SK-N-SH (cell line): ENCODE measurements at regions not wholly inside any gene's neighbourhood (a gene's known extent, or its start where the extent isn't known, plus 50 kb on each side); places are given as distances from the start of the nearest gene placed in this dataset.
"Not testable (repeated sequence)": the region's sequence is repeated elsewhere in the genome, so short reads cannot be mapped to it uniquely, and the experiment has no call there.

Experiments used
- CTCF ChIA-PET: fragments of 300-600, 350-600 bp; formaldehyde crosslinking; extraction: SDS; loops from one replicate; lab custom pipeline; 2021; lab: Yijun Ruan, JAX
- POLR2A ChIA-PET: fragments of 350-600 bp; sonication (Branson Sonifier 250); formaldehyde crosslinking; extraction: SDS; loops from one replicate; lab custom pipeline; 2020; ENCODE audit warnings: antibody characterized with exemption, inconsistent platforms; lab: Yijun Ruan, JAX
- DNase-seq: peaks from one replicate; pipeline ENCODE4 v3.0.0; 2012
- H2AFZ ChIP-seq: fragments of 200-600 bp; sonication (generic); 2 replicates; pipeline ENCODE4 v1.8.1; 2016; ENCODE audit warnings: antibody characterized with exemption, mild to moderate bottlenecking, low read depth
- H3F3A ChIP-seq: fragments of 200-600 bp; sonication (generic); replicated peaks from 2 replicates; pipeline ENCODE3; 2016; ENCODE audit warnings: antibody characterized with exemption, mild to moderate bottlenecking; ENCODE audit not compliant: insufficient read depth
- H3K27ac ChIP-seq, 2 experiments: fragments of 200-500 bp in 1 of 2; fragments of 200-600 bp in 1 of 2; sonication (Bioruptor generic) in 1 of 2; sonication (generic), shearing (Covaris generic) in 1 of 2; 2 replicates each; pipeline versions ENCODE4 v1.5.1 to v1.6.1; 2014 to 2016; ENCODE audit warnings: low read depth in 2 of 2, inconsistent platforms in 1 of 2, low read length in 1 of 2, mild to moderate bottlenecking in 1 of 2, mixed read lengths in 1 of 2
- H3K27me3 ChIP-seq: fragments of 200-600 bp; sonication (generic), shearing (Covaris generic); 2 replicates; pipeline ENCODE4 v1.6.1; 2016; ENCODE audit warnings: mixed run types; ENCODE audit not compliant: insufficient read depth
- H3K36me3 ChIP-seq, 2 experiments: fragments of 200-500 bp in 1 of 2; fragments of 200-600 bp in 1 of 2; sonication (Bioruptor generic) in 1 of 2; sonication (generic) in 1 of 2; replicated peaks in 1 of 2; 2 replicates each; pipeline versions ENCODE3 to v1.5.1; 2014 to 2016; ENCODE audit warnings: low read length in 1 of 2, mild to moderate bottlenecking in 1 of 2; ENCODE audit not compliant: insufficient read depth in 2 of 2, control insufficient read depth in 1 of 2
- H3K4me1 ChIP-seq, 2 experiments: fragments of 200-500 bp in 1 of 2; fragments of 200-600 bp in 1 of 2; sonication (Bioruptor generic) in 1 of 2; sonication (generic), shearing (Covaris generic) in 1 of 2; 2 replicates each; pipeline versions ENCODE4 v1.5.1 to v1.6.1; 2014 to 2016; ENCODE audit warnings: low read depth in 1 of 2, low read length in 1 of 2, mixed run types in 1 of 2; ENCODE audit not compliant: insufficient read depth in 2 of 2, control insufficient read depth in 1 of 2
- H3K4me2 ChIP-seq: fragments of 200-600 bp; sonication (generic), shearing (Covaris generic); 2 replicates; pipeline ENCODE4 v1.6.1; 2017; ENCODE audit warnings: mixed run types
- H3K4me3 ChIP-seq, 2 experiments: fragments of 200-500 bp in 1 of 2; fragments of 200-600 bp in 1 of 2; sonication (Bioruptor generic) in 1 of 2; sonication (generic), shearing (Covaris generic) in 1 of 2; 2 replicates each; pipeline versions ENCODE4 v1.5.1 to v1.8.1; 2014 to 2016; ENCODE audit warnings: low read depth in 2 of 2, inconsistent platforms in 1 of 2, low read length in 1 of 2, mild to moderate bottlenecking in 1 of 2, mixed read lengths in 1 of 2, moderate library complexity in 1 of 2
- H3K79me2 ChIP-seq: fragments of 200-600 bp; sonication (generic); 2 replicates; pipeline ENCODE4 v1.8.1; 2017; ENCODE audit warnings: mild to moderate bottlenecking; ENCODE audit not compliant: insufficient read depth
- H3K9ac ChIP-seq: fragments of 200-600 bp; sonication (generic); 2 replicates; pipeline ENCODE4 v1.6.1; 2017; ENCODE audit warnings: mixed run types
- H3K9me2 ChIP-seq: fragments of 200-600 bp; sonication (generic); 2 replicates; pipeline ENCODE4 v1.6.1; 2017; ENCODE audit warnings: mixed run types
- H3K9me3 ChIP-seq: fragments of 200-600 bp; sonication (generic); 2 replicates; pipeline ENCODE4 v1.6.1; 2017; ENCODE audit warnings: mixed run types, mild to moderate bottlenecking, moderate library complexity
- H4K20me1 ChIP-seq: fragments of 200-600 bp; sonication (generic); 2 replicates; pipeline ENCODE4 v1.6.1; 2017; ENCODE audit warnings: mild to moderate bottlenecking, mixed run types; ENCODE audit not compliant: insufficient read depth
- EP300 ChIP-seq, 2 experiments: IDR thresholded peaks; 2 replicates each; pipeline versions ENCODE4 v1.4.0 to v1.6.1; 2012; ENCODE audit warnings: borderline replicate concordance in 1 of 2, low read depth in 1 of 2, low read length in 1 of 2
- EZH2phosphoT487 ChIP-seq: fragments of 200-600 bp; sonication (generic); IDR thresholded peaks from 2 replicates; pipeline ENCODE4 v1.6.1; 2017; ENCODE audit warnings: low read depth, mixed run types, mild to moderate bottlenecking, antibody characterized with exemption, moderate library complexity, borderline replicate concordance
- FOSL2 ChIP-seq: IDR thresholded peaks from 2 replicates; pipeline ENCODE4 v1.4.0; 2012; ENCODE audit warnings: low read depth, mild to moderate bottlenecking, moderate library complexity, borderline replicate concordance
- GATA2 ChIP-seq: sonication (generic); formaldehyde crosslinking; IDR thresholded peaks from 2 replicates; pipeline ENCODE4 v1.5.0; 2020; ENCODE audit warnings: mild to moderate bottlenecking, missing genetic modification reagents
- IRF3 ChIP-seq: fragments of 150-350 bp; IDR thresholded peaks from 2 replicates; pipeline ENCODE4 v1.6.1; 2016; ENCODE audit warnings: mild to moderate bottlenecking, low read depth, low read length
- JUND ChIP-seq: IDR thresholded peaks from 2 replicates; pipeline ENCODE4 v1.4.0; 2012
- MEF2A ChIP-seq: IDR thresholded peaks from 2 replicates; pipeline ENCODE4 v1.4.0; 2012; ENCODE audit warnings: low read depth, borderline replicate concordance
- POLR2AphosphoS5 ChIP-seq: IDR thresholded peaks from 2 replicates; pipeline ENCODE4 v1.6.1; 2012; ENCODE audit warnings: low read depth, low read length
- RAD21 ChIP-seq: IDR thresholded peaks from 2 replicates; pipeline ENCODE4 v1.6.1; 2012; ENCODE audit warnings: mild to moderate bottlenecking, low read length
- RCOR1 ChIP-seq: fragments of 150-350 bp; IDR thresholded peaks from 2 replicates; pipeline ENCODE4 v1.6.1; 2017; ENCODE audit warnings: antibody characterized with exemption, low read length
- SIN3A ChIP-seq: IDR thresholded peaks from 2 replicates; pipeline ENCODE4 v1.6.1; 2012; ENCODE audit warnings: low read depth, mild to moderate bottlenecking, low read length, moderate library complexity, borderline replicate concordance
- TCF12 ChIP-seq: IDR thresholded peaks from 2 replicates; pipeline ENCODE4 v1.4.0; 2012
- TEAD4 ChIP-seq: IDR thresholded peaks from 2 replicates; pipeline ENCODE4 v1.4.0; 2012; ENCODE audit warnings: mild to moderate bottlenecking, borderline replicate concordance; ENCODE audit not compliant: insufficient read depth
- USF2 ChIP-seq: fragments of 150-350 bp; IDR thresholded peaks from 2 replicates; pipeline ENCODE4 v1.6.1; 2017; ENCODE audit warnings: antibody characterized with exemption, low read length, low read depth, borderline replicate concordance
- YY1 ChIP-seq: IDR thresholded peaks from 2 replicates; pipeline ENCODE4 v1.4.0; 2012; ENCODE audit warnings: low read depth, mild to moderate bottlenecking
- WGBS: methylation state at CpG from one replicate; pipeline ENCODE4 v1.1.6; 2017; ENCODE audit warnings: low lambda C conversion rate; 5-methylcytosine and 5-hydroxymethylcytosine counted together

GRCh38 chr20:47980336-47981177, 195.3 kb upstream of the SULF2 start:
- Histone ChIP-seq H3K9me2 (no peaks in the 10 kb centered on the region), H3K79me2 (no peaks in the 10 kb centered on the region), H4K20me1 (no peaks in the 10 kb centered on the region), H3K4me2 (no peak overlapping the region), H3K36me3 (no peaks in the 10 kb centered on the region), H3K4me1 (peaks cover 0 to 20% of the 10 kb centered on the region in 2 experiments; a peak in 1 of 4 replicates), H3K27me3 (no peaks in the 10 kb centered on the region), H3K4me3 (no peak overlapping the region), H3F3A (no peaks in the 10 kb centered on the region), H3K27ac (no peak overlapping the region), H3K9ac (no peak overlapping the region), H3K9me3 (no peaks in the 10 kb centered on the region), H2AFZ (no peak overlapping the region)
- no peak for TF ChIP-seq GATA2 (CRISPR knock-in tag)
- no peak for TF ChIP-seq EP300 (IDR thresholded peaks at IDR 0.05; ENCODE audit: borderline replicate concordance in 1 of 2, low read depth in 1 of 2, low read length in 1 of 2)
- no peak for TF ChIP-seq MEF2A
- TF ChIP-seq POLR2AphosphoS5, result no peak
- TF ChIP-seq USF2, result no peak
- TF ChIP-seq FOSL2, result no peak
- no peak for TF ChIP-seq EZH2phosphoT487
- TF ChIP-seq TCF12, result no peak
- TF ChIP-seq RAD21, result no peak
- TF ChIP-seq RCOR1, result no peak
- no peak for TF ChIP-seq YY1
- TF ChIP-seq SIN3A, result no peak
- TF ChIP-seq IRF3, result no peak
- no peak for TF ChIP-seq TEAD4
- no peak for TF ChIP-seq JUND
- ChIA-PET POLR2A (no interaction called here), CTCF (interaction anchor here (0.9 to 1.4 kb wide), 3 partner anchors 11 to 317 kb away, joined by 3 read pairs; no protein-coding TSS in a partner anchor)
- WGBS, result 65% methylated on average over 10 of the region's 10 CpGs
- no peak for DNase-seq

GRCh38 chr20:47979361-47980095, 194.2 kb upstream of the SULF2 start:
- H3K4me3 ChIP-seq, H3K9ac ChIP-seq, H3K79me2 ChIP-seq, H2AFZ ChIP-seq, CTCF ChIA-PET, H3K4me2 ChIP-seq, H3K27me3 ChIP-seq, H3K9me2 ChIP-seq, H3K27ac ChIP-seq, DNase-seq, H3K36me3 ChIP-seq, H4K20me1 ChIP-seq, H3F3A ChIP-seq, H3K9me3 ChIP-seq, POLR2A ChIA-PET: not testable (repeated sequence)
- 63% methylated on average over 8 of the region's 11 CpGs for WGBS
- peaks cover 0 to 20% of the 10 kb centered on the region in 2 experiments; a peak in 1 of 4 replicates for H3K4me1 ChIP-seq

- H3K79me2 ChIP-seq, H4K20me1 ChIP-seq, H3K27me3 ChIP-seq, POLR2A ChIA-PET, H3F3A ChIP-seq, H3K9me3 ChIP-seq, H2AFZ ChIP-seq, H3K4me3 ChIP-seq, H3K36me3 ChIP-seq, H3K9me2 ChIP-seq, H3K4me2 ChIP-seq, H3K9ac ChIP-seq, H3K27ac ChIP-seq, DNase-seq: not testable (repeated sequence)
- CTCF ChIA-PET, result interaction anchor here (0.8 kb wide), 1 partner anchor 192 kb away, joined by 3 read pairs; no protein-coding TSS in a partner anchor
- peaks cover 0 to 20% of the 10 kb centered on the region in 2 experiments; a peak in 1 of 4 replicates for H3K4me1 ChIP-seq
- WGBS, result 85% methylated on average over 4 of the region's 19 CpGs
These were observed 193.3 kb upstream of the SULF2 start for GRCh38 chr20:47978428-47979120.
